GM19455 (cell line): ENCODE measurements at regions not wholly inside any gene's neighbourhood (a gene's known extent, or its start where the extent isn't known, plus 50 kb on each side); places are given as distances from the start of the nearest gene placed in this dataset.
"Not testable (repeated sequence)": the region's sequence is repeated elsewhere in the genome, so short reads cannot be mapped to it uniquely, and the experiment has no call there.

Source experiments
- ATAC-seq: cut with Tn5 transposase; IDR thresholded peaks from one replicate; pipeline ENCODE4 v1.9.1; 2021; ENCODE audit not compliant: unreplicated experiment

GRCh38 chr4:171016145-171016544 lies 797.1 kb upstream of the GALNTL6 start:
- no peak for ATAC-seq

GRCh38 chr4:171015441-171015840 lies 797.8 kb upstream of the GALNTL6 start:
- ATAC-seq: no peak

DNA sequence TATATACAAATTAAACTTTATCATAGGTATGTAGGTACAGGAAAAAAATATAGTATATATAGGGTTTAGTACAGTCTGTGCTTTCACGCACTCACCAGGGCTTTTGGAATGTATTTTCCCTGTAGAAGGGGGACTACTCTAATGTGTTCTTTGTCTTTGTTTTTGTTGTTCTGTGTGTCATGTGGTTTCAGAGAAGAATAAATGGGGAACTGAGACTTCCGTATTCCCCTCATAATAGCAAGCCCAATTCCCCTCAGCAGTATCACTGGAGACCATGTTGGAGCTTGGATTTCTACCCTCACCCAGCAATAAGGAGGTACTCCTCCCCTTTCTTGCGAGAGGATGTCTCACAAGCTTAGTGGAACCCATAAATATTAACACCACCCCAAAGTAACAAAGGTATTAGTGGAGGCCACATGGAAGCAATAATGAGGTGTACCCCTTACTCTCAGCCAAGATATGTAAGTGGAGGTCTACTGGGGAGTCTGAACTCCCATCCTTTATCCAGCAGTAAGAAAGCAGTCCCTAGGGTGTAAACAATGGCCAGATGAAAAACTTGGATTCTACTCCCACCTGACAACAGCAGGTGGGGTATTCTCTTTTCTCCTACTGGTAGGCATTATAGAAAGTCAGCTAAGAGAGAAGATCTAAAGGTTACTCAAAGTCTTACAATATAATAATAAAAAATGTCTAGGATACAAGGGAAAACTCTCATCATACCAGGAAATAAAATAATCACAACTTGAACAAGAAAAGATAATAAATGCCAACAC lies 805.4 kb upstream of the GALNTL6 start:
- no peak for ATAC-seq

- no peak for ATAC-seq
These were observed 811.0 kb upstream of the GALNTL6 start for GRCh38 chr4:171002246-171002645.

GRCh38 chr4:170990989-170991589 lies 822.1 kb upstream of the GALNTL6 start:
- ATAC-seq: peak; percentile 87

DNA sequence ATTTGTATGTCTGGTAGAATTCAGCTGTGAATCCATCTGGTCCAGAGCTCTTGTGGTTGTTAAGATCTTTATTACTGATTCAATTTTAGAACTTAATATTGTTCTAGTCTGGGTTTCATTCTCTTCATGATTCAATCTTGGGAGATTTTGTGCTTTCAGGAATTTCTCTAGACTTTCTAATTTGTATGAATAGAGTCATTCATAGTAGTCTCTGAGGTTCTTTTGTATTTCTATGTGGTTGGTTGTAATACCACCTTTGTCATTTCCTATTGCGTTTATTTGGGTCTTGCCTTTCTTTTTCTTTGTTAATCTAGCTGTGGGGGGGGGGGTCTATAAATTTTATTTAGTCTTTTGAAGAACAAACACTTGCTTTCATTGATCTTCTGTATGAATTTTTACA lies 824.8 kb upstream of the GALNTL6 start:
- no peak for ATAC-seq

- ATAC-seq: no peak
These were observed 833.5 kb upstream of the GALNTL6 start for GRCh38 chr4:170979736-170980135.

GRCh38 chr4:170978990-170979389 lies 834.2 kb upstream of the GALNTL6 start:
- no peak for ATAC-seq

- ATAC-seq: no peak
These were observed 859.3 kb upstream of the AADAT start for GRCh38 chr4:170949084-170949483.

DNA sequence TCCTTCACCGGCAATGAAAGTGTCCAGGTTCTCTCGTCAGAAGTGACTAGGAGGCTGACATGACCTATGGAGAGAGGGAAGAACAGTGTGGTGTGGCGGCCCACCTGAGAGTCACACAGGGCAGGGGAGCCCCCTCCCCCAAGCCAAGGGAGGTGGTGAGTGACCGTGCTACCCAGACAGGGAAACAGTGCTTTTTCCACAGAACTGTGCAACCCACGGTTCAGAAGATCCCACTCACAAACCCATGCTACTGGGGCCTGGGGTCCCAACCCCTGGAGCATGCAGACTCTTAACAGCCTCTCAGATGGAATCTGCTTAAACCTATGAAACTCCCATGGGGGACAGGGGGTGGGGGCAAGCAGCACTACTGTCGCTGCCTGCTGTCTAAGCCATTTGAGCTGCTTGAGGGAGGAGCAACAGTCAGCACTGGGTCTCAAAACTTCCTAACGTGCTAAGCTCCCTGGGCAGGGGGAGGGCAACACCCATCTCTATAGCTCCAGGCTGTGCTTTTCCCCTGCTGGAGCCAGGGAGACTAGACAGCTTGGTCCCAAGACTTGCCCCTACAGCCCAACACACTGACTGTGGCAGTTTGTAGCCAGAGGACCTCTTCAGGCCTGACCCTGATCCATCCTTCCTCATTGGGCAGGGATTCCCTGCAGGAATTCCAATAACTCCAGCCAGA lies 850.4 kb upstream of the AADAT start:
- no peak for ATAC-seq

- ATAC-seq: no peak
These were observed 848.8 kb upstream of the AADAT start for GRCh38 chr4:170938588-170938987.

GRCh38 chr4:170931321-170931720 lies 841.6 kb upstream of the AADAT start:
- no peak for ATAC-seq

- no peak for ATAC-seq
These were observed 798.9 kb upstream of the AADAT start for GRCh38 chr4:170888660-170889059.

- ATAC-seq: no peak
These were observed 797.6 kb upstream of the AADAT start for GRCh38 chr4:170887396-170887795.

DNA sequence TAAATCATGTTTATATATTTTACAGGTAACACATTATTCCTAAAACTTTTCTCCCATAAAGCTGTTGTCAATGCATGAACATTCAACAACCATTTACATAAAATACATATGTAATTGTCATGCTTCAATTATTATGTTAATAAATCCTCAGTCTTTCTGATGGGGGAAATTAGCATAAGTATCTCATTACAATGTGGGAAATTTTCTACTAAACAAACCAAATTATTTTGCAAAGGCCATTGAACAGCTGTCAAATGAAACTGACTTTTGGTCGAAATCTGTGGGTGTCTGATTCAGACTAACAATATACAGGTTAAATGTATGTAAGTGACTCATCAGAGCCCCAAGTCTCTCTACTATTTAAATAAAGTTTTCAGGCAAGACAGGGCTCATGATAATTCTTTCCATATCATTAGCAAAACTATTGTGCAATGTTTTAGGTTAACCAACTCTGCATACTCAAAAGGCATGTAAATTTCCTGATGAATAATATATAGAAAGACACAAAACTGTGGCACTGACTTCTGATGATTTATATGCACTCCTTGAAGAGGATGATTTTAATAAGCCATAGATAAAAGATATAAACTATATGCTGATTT lies 795.3 kb upstream of the AADAT start:
- no peak for ATAC-seq

DNA sequence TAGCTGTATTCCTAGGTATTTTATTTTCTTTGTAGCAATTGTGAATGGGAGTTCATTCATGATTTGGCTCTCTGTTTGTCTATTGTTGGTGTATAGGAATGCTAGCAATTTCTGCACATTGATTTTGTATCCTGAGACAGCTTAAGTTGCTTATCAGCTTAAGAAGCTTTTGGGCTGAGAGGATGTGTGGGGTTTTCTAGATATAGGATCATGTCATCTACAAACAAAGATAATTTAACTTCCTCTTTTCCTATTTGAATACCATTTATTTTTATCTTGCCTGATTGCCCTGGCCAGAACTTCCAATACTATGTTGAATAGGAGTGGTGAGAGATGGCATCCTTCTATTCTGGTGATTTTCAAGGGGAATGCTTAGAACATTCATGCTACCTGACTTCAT lies 791.9 kb upstream of the AADAT start:
- not testable (repeated sequence) for ATAC-seq

DNA sequence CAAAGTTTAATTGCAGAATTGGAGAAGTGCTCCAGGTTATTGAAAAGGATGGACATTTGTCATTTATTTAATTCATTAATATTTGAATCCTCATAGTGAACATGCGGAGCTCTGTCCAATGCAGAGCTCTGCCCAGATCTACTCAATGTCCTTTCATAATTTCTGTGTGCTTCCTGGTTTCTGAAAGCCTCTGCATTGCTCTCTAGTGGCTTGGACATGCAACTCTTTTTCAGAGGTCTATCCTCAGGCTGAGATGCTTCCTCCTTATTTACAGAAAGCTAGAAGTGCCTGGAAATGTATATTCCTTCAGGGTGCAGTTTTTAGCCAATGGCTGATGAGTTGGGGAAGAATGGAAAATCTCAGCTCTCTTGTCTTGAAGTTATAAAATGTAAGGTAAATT lies 786.1 kb upstream of the AADAT start:
- ATAC-seq: no peak

- ATAC-seq: no peak
These were observed 783.0 kb upstream of the AADAT start for GRCh38 chr4:170872794-170873193.

- no peak for ATAC-seq
These were observed 778.4 kb upstream of the AADAT start for GRCh38 chr4:170868170-170868569.

DNA sequence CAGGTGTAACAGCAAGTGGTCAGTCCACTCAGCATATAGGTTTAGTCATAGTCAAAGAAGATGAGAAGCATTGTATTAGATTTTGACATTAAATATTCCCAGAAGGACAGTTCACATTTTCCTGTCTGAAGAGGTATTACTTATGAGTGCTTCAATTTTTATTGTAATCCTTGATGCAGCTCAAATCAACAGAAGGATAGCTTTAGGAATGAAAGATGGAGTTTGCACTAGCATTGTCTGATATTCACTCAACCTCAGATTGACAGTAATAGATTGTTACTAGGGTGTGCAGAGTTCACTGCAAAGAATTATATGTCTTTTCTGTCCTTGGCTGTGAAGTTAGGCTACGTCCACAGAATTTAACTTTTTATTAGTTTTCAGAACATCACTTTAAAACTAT lies 764.3 kb upstream of the AADAT start:
- no peak for ATAC-seq

DNA sequence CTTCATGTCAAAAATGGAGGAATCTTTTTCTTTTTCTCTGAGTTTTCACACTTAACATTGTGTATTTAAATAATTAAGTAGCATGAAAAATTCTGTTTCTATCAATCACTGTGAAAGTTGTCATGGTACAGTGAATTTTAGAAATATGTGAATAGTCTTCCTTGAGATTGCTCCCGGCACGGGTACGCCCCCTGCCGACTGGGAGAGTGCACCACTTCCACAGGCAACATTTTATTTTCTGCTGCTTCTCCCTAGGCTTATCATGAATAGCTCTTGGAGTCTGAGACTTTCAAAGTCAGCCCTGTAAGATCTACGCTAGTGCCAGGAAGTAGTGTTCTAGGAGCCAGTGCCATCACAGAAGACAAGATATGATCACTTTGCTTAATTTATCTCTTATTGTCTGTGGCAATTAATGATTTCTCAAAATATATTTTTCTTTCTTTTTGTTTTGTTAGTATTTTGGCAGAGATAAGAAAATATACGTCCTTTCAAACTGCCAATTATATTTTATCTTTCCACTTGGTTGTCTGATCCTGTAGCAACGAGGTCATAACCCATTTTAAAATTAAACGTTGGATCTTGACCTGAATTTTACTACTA lies 763.8 kb upstream of the AADAT start:
- peak; percentile 70 for ATAC-seq
